HG03045 (cell line): ENCODE measurements at regions not wholly inside any gene's neighbourhood (a gene's known extent, or its start where the extent isn't known, plus 50 kb on each side); places are given as distances from the start of the nearest gene placed in this dataset.

Experiments used
- ATAC-seq: cut with Tn5 transposase; IDR thresholded peaks from one replicate; pipeline ENCODE4 v1.9.1; 2021; ENCODE audit warnings: mild to moderate bottlenecking, moderate library complexity; ENCODE audit not compliant: unreplicated experiment

- ATAC-seq: no peak
Measured at GRCh38 chr5:4661326-4661725, 478.8 kb upstream of the ADAMTS16 start.

- no peak for ATAC-seq
Measured at GRCh38 chr5:4661836-4662235, 478.3 kb upstream of the ADAMTS16 start.

- ATAC-seq: no peak
Measured at GRCh38 chr5:4662756-4663155, 477.4 kb upstream of the ADAMTS16 start.

- ATAC-seq: no peak
Measured at GRCh38 chr5:4665911-4666310, 474.2 kb upstream of the ADAMTS16 start.

- no peak for ATAC-seq
Measured at GRCh38 chr5:4674166-4674565, 466.0 kb upstream of the ADAMTS16 start.

GRCh38 chr5:4676934-4677333, 463.2 kb upstream of the ADAMTS16 start:
- no peak for ATAC-seq

- ATAC-seq: no peak
Measured at GRCh38 chr5:4684946-4685345, 455.2 kb upstream of the ADAMTS16 start.

GRCh38 chr5:4698596-4698995, 441.5 kb upstream of the ADAMTS16 start:
- no peak for ATAC-seq

GRCh38 chr5:4699592-4699991, 440.5 kb upstream of the ADAMTS16 start:
- ATAC-seq: no peak

- ATAC-seq: no peak
Measured at GRCh38 chr5:4700069-4700468, 440.1 kb upstream of the ADAMTS16 start.

- no peak for ATAC-seq
Measured at GRCh38 chr5:4700871-4701270, 439.3 kb upstream of the ADAMTS16 start.

- no peak for ATAC-seq
Measured at GRCh38 chr5:4703931-4704458, 436.1 kb upstream of the ADAMTS16 start.

- no peak for ATAC-seq
Measured at GRCh38 chr5:4704951-4705350, 435.2 kb upstream of the ADAMTS16 start.

GRCh38 chr5:4716781-4717180, 423.3 kb upstream of the ADAMTS16 start:
- no peak for ATAC-seq

GRCh38 chr5:4717446-4717845, 422.7 kb upstream of the ADAMTS16 start:
- ATAC-seq: no peak

GRCh38 chr5:4720831-4721230, 419.3 kb upstream of the ADAMTS16 start:
- no peak for ATAC-seq

GRCh38 chr5:4722886-4723285, 417.2 kb upstream of the ADAMTS16 start:
- ATAC-seq: no peak

GRCh38 chr5:4725594-4725993, 414.5 kb upstream of the ADAMTS16 start:
- no peak for ATAC-seq

- ATAC-seq: no peak
Measured at GRCh38 chr5:4730279-4730678, 409.9 kb upstream of the ADAMTS16 start.

GRCh38 chr5:4734348-4734747, 405.8 kb upstream of the ADAMTS16 start:
- ATAC-seq: no peak

- no peak for ATAC-seq
Measured at GRCh38 chr5:4735261-4735660, 404.9 kb upstream of the ADAMTS16 start.

- ATAC-seq: no peak
Measured at GRCh38 chr5:4737868-4738267, 402.3 kb upstream of the ADAMTS16 start.

- no peak for ATAC-seq
Measured at GRCh38 chr5:4738298-4738697, 401.8 kb upstream of the ADAMTS16 start.

GRCh38 chr5:4740156-4740555, 400.0 kb upstream of the ADAMTS16 start:
- no peak for ATAC-seq
